ENCODE measurements at regions not wholly inside any gene's neighbourhood (a gene's known extent, or its start where the extent isn't known, plus 50 kb on each side); places are given as distances from the start of the nearest gene placed in this dataset.

DNA sequence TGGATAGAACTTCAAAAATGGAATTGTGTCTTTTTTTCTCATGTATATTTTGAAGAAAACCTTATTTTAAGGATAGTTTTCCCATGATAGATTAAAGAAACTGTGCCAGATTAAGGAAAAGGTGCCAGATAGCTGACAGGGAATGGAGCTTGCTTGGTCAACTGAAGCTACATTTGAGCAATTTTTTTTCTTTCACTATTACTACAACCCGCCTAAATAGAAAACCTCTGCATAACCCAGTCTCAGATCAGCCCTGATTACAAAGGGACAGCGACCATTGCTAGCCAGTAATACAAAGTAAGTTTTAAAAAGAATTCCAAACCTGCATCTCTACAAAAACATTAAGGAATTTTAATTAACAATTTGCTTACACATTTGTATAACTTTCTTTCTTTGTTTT is 1123.4 kb upstream of the LRRTM3 start:
- Mint-ChIP-seq H3K36me3 (no peaks in the 10 kb centered on the region), H3K27ac (no peak overlapping the region), H3K9me3 (no peaks in the 10 kb centered on the region), H3K4me3 (no peak overlapping the region), H3K4me1 (no peaks in the 10 kb centered on the region), H3K27me3 (ENCODE audit: insufficient read depth, low read depth) (peaks cover 2% of the 10 kb centered on the region)
- H3K4me2 ChIP-seq: no peak overlapping the region
- no peak for TF ChIP-seq CTCF (IDR thresholded peaks at IDR 0.05)
- TF ChIP-seq EZH2 (IDR thresholded peaks at IDR 0.05): no peak
- no peak for TF ChIP-seq EZH2phosphoT487 (IDR thresholded peaks at IDR 0.05)
- H3K9ac ChIP-seq: no peak overlapping the region
- no peaks in the 10 kb centered on the region for H4K20me1 ChIP-seq (ENCODE audit: low read depth)
- no peaks in the 10 kb centered on the region for H3K4me1 ChIP-seq
- H3K79me2 ChIP-seq (ENCODE audit: low read depth): no peaks in the 10 kb centered on the region
- H2AFZ ChIP-seq (replicated peaks): no peak overlapping the region
- no peak overlapping the region for H3K4me3 ChIP-seq
- no peak for DNase-seq (ENCODE audit: low spot score)
- H3F3A ChIP-seq (ENCODE audit: low read depth): no peaks in the 10 kb centered on the region
- H3K9me3 ChIP-seq (ENCODE audit: low read depth): no peaks in the 10 kb centered on the region
- H3K36me3 ChIP-seq: no peaks in the 10 kb centered on the region
- H3K27me3 ChIP-seq: no peaks in the 10 kb centered on the region
- H3K27ac ChIP-seq: no peak overlapping the region

GRCh38 chr10:65805511-65805910 is 1120.3 kb upstream of the LRRTM3 start:
- no peak overlapping the region for H3K9ac ChIP-seq
- no peak overlapping the region for H3K4me3 ChIP-seq
- no peak overlapping the region for H2AFZ ChIP-seq (replicated peaks)
- Mint-ChIP-seq H3K4me3 (no peak overlapping the region), H3K27ac (no peak overlapping the region), H3K27me3 (ENCODE audit: insufficient read depth, low read depth) (peaks cover 2% of the 10 kb centered on the region), H3K4me1 (no peaks in the 10 kb centered on the region), H3K9me3 (no peaks in the 10 kb centered on the region), H3K36me3 (no peaks in the 10 kb centered on the region)
- no peak overlapping the region for H3K4me2 ChIP-seq
- H3K79me2 ChIP-seq (ENCODE audit: low read depth): no peaks in the 10 kb centered on the region
- no peak overlapping the region for H3K27ac ChIP-seq
- H3F3A ChIP-seq (ENCODE audit: low read depth): no peaks in the 10 kb centered on the region
- TF ChIP-seq EZH2phosphoT487 (IDR thresholded peaks at IDR 0.05) (no peak), EZH2 (IDR thresholded peaks at IDR 0.05) (no peak), CTCF (IDR thresholded peaks at IDR 0.05) (no peak)
- no peaks in the 10 kb centered on the region for H4K20me1 ChIP-seq (ENCODE audit: low read depth)
- no peaks in the 10 kb centered on the region for H3K9me3 ChIP-seq (ENCODE audit: low read depth)
- H3K4me1 ChIP-seq: no peaks in the 10 kb centered on the region
- no peaks in the 10 kb centered on the region for H3K27me3 ChIP-seq
- DNase-seq (ENCODE audit: low spot score): no peak
- no peaks in the 10 kb centered on the region for H3K36me3 ChIP-seq

- Histone ChIP-seq H3K9ac (no peak overlapping the region), H2AFZ (replicated peaks) (no peak overlapping the region), H3K4me3 (no peak overlapping the region), H3K27ac (no peak overlapping the region), H3K4me1 (no peaks in the 10 kb centered on the region), H4K20me1 (ENCODE audit: low read depth) (no peaks in the 10 kb centered on the region), H3K4me2 (no peak overlapping the region), H3F3A (ENCODE audit: low read depth) (no peaks in the 10 kb centered on the region), H3K9me3 (ENCODE audit: low read depth) (no peaks in the 10 kb centered on the region), H3K27me3 (no peaks in the 10 kb centered on the region), H3K79me2 (ENCODE audit: low read depth) (no peaks in the 10 kb centered on the region), H3K36me3 (no peaks in the 10 kb centered on the region)
- peaks cover 2% of the 10 kb centered on the region for H3K27me3 Mint-ChIP-seq (ENCODE audit: insufficient read depth, low read depth)
- H3K9me3 Mint-ChIP-seq: no peaks in the 10 kb centered on the region
- no peaks in the 10 kb centered on the region for H3K36me3 Mint-ChIP-seq
- TF ChIP-seq EZH2 (IDR thresholded peaks at IDR 0.05) (no peak), CTCF (IDR thresholded peaks at IDR 0.05) (no peak), EZH2phosphoT487 (IDR thresholded peaks at IDR 0.05) (no peak)
- H3K27ac Mint-ChIP-seq: no peak overlapping the region
- H3K4me3 Mint-ChIP-seq: no peak overlapping the region
- no peaks in the 10 kb centered on the region for H3K4me1 Mint-ChIP-seq
- DNase-seq (ENCODE audit: low spot score): no peak
These were observed 1119.8 kb upstream of the LRRTM3 start for GRCh38 chr10:65805993-65806392.

Measured in neural progenitor cell (in vitro differentiated cells).